ENCODE measurements at regions not wholly inside any gene's neighbourhood (a gene's known extent, or its start where the extent isn't known, plus 50 kb on each side); places are given as distances from the start of the nearest gene placed in this dataset.
"Not testable (repeated sequence)": the region's sequence is repeated elsewhere in the genome, so short reads cannot be mapped to it uniquely, and the experiment has no call there.

DNA sequence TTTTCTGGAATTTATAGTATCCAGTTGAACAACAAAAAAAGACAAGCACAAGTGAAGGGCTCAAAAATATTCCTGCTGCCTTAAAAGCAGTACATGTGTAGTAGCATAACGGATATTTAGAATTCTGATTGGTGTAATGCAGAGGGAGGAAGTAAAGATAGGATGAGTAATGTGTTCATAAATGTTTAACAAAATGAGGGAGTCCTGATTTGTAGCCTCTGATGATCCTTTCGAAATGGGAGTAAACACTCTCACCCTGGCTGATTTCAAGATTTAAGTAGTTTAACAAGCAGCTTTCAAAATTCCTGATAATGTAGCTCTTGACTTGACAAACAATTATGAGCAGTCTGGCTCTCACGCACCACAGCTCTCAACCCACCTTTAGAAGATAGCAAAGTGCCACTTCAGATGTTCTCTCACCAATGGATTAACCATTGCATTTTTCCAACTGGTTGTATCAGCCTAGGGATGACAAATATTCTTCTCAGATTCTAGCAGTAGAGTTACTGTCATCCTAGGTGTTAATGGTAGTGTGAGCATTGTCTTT lies 86.5 kb upstream of the EMB start:
- TF ChIP-seq EZH2 (IDR thresholded peaks at IDR 0.05; ENCODE audit: insufficient read depth, poor library complexity, severe bottlenecking); EZH2phosphoT487 (IDR thresholded peaks at IDR 0.05; ENCODE audit: insufficient read depth, low read depth): not testable (repeated sequence)
